NCI-H82 (cell line): ENCODE measurements at regions not wholly inside any gene's neighbourhood (a gene's known extent, or its start where the extent isn't known, plus 50 kb on each side); places are given as distances from the start of the nearest gene placed in this dataset.

Experiments used
- DNase-seq: peaks from one replicate; lab custom pipeline; 2025; lab: John Stamatoyannopoulos, UW

DNA sequence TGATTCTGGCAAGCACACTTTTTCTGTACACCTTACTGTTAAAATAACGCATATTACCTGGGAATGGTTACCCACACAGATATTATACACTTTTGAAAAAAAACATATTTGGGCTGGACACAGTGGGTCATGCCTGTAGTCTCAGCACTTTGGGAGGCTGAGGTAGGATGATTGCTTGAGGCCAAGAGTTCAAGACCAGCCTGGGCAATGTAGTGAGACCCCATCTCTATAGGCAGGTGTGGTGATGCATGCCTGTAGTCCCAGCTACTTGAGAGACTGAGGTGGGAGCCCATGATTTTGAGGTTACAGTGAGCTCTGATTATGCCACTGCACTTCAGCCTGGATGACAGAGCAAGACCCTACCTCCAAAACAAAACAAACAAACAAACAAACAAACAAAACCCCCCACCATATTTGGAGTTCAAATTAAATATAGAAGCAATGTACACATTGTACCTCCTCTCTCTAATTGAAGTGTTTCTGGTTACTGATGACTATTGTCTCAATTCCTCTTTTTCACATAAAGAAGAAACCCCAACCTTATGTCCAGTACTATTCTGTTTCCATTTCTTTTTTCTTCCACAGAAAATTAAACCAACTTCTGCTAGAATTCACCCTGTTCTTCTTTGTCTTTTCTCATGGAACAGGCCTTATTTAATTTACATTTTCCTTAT lies 152.6 kb upstream of the UMPS start:
- DNase-seq, result no peak

DNA sequence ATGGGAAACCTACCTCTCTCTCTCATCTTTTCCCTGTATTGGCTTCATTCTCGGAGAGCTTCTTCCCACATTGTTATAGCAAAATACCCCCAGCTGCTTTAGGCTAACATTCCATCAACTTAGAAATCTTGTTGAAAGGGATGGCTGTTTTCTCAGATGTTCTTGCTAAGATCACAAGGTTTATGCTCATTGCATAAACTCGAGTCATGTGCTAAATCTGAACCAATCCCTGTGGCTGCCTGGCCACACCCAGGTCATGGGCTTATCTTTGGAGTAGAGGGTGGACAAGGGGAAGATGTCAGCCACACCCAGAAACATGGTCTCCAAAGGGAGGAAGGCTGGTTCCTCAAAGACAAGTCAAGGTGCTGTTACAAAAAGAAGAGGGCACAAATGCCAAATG lies 150.6 kb upstream of the UMPS start:
- no peak for DNase-seq

DNA sequence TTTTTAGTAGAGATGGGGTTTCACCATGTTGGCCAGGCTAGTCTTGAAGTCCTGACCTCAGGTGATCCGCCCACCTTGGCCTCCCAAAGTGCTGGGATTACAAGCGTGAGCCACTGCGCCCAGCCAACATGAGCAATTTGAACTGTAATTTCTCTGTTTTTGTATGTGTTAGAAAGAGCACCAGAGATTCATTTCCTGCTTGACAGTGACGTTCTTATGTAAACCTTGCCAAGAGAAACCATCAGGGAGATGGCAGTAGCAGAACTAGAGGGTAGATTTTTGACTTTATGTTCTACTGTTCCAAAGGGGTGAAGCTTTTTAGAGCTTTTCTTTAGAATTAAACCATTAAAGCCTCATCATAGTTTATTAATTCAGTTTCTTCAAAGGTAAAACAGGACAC lies 148.1 kb upstream of the UMPS start:
- DNase-seq, result no peak

DNA sequence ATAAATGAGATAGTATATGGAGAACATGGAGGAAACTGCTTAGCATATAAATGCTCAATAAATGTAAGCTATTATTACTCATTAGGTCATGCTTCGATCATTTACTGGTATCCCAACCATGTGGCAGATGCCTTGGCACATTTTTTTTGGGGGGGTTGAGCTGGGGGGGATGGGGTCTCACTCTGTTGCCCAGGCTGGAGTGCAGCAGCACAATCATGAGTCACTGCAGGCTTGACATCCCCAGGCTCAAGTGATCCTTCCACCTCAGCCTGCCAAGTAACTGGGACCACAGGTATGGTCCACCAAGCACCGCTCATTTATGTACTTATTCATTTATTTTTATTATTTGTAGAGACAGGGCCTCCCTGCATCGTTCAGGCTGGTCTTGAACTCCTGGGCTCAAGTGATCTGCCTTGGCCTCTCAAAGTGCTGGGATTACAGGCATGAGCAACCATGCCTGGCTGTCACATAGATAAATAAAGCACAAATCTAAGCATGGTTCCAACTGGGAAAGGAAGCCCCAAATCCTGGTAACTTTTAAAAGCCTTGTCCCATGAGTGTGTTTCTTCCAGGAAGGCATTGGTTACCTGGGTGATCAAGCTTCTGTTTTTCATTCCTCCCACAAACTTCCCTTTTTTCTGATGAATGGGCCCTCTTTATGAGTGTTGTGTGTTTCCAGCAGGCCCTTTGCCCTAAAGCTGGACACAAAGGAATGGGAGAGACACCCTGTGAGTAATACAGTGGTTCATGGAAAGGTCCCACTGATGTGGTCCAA lies 147.4 kb upstream of the UMPS start:
- no peak for DNase-seq

DNA sequence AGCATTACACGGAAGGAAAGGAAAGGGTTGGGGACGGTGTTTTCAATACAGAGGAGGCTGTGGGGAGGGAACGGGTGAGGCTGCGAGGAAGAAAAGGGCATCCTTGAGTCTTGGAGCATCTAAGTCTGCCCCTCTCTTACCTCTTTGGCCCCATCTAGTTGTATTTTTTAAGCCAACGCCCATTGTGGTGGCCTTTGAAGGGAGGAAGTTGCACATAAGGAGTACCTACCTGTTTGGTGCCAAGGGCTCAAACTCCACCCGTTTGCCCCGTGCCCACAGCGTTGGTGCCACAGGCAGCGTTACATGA lies 146.1 kb upstream of the UMPS start:
- no peak for DNase-seq

DNA sequence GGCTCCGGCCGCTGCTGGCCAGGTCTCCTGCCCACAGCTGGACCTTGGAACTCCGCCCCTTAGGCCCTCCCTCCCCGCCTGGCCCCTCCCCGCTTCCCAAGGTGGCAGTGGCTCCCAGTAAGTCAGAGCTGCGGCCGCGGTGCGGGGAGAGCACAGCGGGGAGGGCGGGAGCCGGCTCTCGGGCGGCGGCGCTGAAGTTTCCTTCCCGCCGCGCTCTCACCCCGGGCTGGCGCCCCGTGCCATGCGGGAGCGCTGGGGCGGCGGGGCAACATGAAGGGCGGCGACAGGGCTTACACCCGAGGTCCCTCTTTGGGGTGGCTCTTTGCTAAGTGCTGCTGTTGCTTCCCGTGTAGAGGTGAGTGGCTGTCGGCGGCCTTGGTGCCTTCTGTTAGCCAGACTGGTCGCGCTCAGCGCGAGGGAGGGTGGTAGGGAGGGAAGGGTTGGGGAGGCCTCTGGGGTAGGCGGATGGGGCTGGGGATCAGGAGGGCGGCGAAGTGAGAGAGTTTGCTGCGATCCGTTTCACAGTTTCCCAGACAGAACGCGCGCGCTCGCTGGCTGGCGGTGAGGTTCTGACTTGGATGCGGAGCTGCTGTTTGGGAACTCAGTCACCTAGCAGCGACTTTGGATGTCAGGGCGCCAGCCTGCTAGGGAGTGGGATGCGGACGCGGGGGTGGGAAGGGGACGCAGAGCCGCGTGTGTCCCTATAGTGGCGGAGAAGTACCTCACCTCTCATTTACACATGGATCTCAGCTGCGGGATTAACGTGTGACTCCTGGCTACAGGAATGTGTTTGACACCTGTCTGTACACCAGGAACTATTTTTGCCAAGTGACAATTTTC lies 145.5 kb upstream of the UMPS start:
- DNase-seq, result peak; percentile 73

DNA sequence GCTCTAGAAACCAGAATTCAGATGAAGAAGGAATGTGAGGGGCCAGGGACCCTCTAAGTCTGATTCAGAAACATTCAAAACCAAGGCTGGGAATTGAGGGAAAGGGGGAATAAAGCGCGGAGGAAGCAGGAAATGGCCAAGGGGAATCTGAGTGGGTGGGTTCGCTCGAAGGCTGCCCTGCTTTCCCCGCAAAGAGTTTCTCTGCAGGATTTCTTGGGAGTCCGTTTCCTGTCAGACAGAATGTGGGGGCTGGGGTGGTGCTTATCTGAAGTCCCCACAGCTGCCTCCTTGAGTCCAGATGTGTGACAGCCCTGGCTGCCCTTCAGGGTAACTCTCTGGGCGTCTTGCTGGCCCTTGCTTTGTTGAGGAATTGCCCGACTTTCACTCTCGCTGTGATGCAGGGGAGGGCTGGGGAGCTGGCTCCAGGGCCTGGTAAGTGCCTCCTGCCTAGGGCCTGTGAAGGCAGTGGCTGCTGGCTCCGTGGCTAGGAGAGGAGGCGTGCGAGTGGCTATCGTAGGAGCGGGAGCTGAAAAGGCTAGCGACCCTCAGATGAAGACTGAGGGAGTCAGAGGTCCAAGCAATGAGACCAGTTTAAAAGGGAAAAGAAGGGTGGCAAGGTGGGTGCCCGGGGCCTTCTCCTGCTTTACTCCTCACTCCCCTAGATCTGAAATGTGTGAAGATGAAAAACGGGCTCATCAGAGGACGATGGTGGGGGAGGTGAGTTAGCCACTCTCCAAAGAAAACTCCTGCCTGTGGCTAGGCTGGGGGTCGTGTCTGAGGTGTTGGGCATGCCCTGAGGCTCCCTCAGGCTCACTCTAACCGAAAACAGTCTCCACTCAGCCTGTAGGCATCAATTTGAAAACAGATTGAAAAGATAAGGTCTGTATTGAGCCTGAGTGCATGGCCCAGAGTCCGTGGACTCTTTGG lies 143.9 kb upstream of the UMPS start:
- no peak for DNase-seq

DNA sequence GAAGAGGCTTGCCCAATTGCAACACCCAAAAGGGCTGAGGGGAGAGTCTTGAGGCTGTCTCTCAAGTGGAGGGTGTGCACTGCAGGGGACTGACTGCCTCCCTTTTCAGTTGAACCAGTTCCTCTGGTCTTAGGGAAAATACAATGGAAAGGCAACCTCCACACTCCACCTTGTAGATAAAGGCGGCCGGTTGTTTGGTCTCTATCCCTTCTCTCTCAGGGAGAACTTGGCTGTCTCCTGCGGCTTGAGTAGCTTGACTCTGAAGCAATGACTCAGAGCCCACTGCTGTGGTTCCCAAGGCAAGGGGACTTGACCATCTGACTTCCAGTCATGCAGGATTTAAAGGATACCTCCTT lies 143.2 kb upstream of the UMPS start:
- DNase-seq, result no peak

DNA sequence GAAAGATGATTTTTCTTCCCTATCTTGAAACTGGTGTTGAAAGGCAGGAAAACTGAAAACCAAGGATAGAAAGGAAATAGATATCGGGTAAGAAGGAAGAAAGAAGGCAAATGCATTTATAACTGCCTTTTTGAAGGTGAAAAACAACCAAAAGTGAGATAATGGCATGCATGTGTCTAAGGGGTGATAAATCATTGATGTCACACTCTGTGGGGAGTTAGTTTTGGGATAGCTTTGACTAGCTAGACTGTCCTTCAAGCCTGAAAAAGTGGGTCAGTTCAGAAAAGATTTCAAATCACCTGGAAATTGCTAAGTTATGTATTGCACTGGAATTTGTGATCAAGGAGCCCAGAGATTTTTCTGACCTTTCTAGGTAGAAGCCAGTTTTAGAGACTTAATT lies 142.2 kb upstream of the UMPS start:
- DNase-seq, result no peak

DNA sequence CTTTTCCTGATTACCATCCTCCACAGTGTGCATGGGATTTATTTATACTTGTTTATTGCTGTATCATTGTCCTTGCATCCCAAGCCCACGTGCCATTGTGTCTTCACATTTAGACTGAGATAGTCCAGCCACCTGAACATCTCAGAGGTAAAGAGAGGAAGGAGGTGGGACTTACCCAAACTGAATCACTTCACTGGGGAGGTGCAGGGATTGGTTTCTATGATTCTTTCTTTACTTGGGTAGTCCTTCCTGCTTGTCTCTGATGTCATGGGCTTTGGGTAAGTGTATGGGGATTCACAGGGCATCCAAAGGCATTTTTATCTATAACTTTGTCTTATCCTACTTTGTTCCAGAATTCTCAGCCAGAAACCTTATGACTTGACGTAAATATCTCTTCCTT lies 141.5 kb upstream of the UMPS start:
- DNase-seq, result no peak

DNA sequence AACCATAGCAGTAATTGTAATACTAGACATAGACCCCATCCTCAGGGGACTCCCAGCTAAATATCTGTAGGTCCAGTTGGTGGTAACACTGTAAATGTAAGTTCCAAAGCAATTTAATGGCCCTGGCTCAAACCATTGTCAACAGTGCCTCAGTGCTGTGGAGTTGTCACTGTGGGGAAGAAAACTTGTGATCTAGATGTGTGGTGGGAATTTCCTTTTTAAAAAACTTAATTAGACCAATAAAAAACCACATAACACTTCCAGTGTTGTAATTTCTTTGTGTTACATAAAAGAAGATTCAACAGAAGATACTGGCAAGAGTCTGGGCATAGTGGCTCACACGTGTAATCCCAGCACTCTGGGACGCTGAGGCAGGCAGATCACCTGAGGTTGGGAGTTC lies 138.6 kb upstream of the UMPS start:
- no peak for DNase-seq

DNA sequence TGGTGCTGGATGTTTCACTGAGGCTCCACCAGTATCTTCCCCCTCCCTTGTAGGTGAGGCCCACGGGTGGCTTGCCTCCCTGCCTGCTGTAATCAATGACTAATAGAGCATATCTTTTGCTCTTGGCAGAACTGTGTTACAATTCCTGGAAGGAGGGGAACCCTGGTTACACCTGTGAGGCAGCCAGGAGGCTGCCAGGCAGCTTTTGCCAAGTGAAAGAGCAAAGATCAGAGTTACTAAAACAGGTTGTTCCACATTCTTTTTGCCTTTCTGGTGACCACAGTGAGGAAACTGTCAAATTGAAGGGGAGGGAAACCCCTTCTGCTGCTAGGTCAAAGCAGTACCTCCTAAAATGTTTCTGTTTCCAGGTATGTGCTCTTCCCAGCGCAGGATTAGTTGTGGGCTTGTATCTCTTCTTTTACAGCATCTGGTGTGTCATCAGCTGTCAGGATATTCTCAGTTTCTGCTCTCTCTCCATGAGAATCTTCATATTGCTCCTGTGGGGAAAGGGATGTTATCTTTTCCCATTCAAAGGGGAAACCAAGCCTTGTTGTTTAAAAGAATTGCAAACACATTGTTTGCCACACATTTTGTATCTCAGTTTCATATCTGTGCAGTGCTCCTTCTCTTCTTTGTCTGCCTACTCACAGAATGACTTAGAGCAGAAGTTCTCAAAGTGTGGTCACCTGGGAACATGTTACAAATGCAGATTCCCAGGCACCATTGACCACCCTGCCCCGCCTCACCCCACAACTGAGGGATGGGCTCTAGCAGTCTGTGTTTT lies 137.4 kb upstream of the UMPS start:
- no peak for DNase-seq

DNA sequence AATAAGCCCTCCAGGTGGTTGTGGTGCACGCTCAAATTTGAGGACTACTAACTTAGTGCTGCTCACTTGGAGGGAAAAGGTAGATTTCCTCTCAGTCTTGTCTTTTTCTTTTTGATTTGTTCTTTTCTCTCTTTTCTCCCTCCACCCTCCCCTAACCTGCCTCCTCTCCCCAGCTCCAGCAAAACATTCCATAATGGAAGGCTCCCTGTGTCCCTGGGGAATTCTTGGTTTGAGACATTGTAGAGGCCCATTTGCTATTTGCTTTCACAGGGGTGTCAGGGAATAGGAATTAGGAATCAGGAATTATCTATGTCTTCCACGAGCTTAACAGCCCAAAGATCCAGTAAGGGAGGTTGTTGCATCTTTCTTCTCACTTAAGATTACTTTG lies 136.8 kb upstream of the UMPS start:
- DNase-seq, result peak; percentile 15

DNA sequence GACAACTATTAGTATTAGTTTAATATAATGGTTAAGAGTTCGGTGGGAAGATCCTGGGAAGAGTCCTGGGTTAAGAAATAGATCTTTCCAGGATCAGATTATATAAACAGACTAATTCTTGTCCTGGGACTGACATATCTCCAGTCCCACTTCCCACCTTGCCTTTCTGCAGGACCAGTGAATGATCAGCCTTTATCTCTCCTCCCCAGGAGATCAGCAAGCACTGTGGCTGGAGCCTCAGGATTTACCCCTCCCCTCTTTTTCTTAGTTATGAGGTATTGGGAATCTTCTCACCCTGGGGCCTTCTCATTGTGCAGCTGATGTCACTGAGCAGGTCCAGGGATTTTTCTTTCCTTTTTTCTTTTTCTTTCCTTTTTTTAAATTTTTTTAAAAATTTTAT lies 135.7 kb upstream of the UMPS start:
- DNase-seq, result no peak

DNA sequence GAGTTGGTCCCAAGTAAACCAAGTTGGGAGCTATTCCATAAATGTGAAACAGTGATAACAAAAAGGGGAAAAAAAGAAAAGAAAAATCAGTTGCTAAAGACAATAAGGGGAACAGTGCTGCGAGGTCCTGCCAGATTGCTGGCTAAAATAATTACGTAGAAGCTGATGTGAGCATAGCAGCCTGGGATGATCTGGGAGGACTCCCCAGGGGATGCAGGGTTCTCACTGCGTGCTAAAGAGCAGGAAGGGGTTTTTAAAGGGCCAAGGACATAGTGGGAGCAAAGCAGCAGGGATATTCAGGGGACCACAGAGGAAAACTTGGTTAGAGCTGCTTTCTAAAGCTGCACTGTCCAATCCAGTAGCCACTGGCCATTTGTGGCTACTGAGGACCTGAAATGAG lies 133.0 kb upstream of the UMPS start:
- peak; percentile 26 for DNase-seq

DNA sequence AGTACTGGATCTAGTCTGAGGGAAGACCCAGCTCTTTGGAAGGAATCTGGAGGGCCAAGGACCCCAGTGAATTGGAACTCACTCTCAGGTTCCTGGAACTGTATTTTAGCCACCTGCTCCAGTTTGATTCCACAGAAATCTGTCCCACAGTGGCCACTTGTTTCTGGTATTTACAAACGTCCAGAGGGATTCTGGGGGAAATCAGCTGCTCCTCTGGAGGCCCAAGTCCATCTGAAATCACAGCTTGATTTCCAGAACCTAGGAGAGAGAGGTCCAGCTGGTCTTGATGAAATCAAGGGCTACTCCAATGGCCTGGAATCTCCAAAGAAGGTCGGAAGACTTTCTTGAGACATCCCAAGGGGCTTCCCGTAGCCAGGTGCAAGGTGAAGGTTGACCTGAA lies 132.3 kb upstream of the UMPS start:
- no peak for DNase-seq

DNA sequence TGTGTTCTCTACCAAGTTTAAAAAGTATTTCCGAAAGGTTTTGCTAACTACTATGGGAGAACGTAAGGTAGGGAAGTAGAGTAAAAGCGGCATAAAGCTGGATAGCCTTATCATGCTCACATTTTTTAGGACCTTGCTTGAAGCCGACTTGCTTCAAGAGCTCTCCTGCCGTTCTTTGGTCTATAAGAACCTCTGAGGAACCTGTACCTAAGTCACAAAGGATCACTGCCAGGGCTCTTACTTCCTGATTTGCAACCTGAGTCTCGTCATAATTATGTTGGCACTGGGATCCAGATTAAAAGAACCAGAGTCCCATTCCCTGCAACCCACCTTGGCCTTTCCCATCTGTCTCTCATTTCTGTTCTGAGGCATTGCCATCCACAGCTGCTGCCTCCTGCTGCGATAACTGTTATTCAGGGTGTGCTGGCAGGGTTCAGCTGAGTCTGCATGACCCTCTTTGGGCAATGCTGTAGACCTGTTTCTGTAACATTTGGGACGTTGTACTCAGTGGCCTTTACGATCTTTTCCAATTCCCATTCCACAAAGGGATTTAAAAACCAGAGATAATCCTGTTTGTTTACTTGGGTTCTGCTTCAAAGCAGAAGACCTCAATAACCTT lies 131.0 kb upstream of the UMPS start:
- peak; percentile 62 for DNase-seq

DNA sequence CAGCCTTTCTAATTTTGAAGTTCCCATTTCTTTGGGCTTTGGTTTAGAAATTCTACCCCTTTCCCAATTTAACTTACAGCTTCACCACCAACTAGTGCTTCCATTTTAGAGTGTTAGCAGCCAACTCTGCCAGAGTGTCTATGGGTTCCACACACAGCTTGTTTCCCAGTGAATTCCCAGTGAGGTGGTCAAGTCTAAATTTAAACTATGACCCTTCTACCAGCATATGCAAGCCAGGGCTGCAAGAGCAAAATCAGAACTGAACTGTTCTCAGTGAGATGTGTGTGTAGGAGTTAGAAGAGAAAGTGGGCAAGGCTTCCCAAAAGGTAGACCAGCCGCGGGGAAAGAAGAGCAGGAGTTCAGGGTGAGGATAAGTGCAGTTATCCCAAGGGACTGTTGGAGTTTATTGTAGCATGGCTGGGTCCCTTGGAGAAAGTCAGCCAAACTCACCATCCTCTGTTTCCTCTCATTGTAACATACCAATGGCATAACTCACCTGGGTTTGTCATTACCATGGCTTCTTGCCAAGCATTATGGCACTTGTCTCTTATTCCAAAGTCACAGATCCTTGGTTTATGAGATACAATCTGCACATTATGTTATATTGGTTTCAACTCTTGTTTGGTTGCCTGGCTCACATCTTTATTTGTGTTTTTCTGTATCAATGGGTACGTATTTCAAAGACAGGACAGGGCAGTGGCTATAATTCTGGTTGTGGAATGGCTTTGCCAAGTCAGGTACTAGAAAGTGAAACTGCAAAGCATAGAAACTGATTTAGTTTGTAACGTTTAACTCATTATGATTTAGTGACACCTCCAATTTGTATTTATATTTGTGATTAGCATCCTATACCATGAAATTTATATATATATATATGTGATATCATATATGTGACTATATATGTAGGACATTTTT lies 130.2 kb upstream of the UMPS start:
- no peak for DNase-seq

DNA sequence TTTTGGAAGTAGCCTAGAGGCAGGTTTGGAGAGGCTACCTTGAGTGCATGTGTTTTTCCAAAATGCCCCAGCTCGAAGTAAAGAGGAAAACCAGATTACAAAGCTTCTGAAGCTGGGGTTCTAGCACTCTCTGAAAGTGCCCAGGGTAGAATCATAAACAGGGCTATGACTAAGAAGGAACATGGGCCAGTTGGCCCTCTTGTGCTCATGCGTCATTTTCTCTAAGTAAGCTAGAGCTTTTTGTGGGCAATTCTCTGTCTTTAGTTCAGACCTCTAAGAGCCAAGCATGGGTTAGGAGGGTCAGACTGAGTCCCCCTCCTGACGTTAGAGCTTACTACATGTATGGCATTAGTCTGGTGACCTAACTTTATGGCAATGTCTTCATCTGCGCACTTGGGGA lies 129.5 kb upstream of the UMPS start:
- DNase-seq, result no peak

DNA sequence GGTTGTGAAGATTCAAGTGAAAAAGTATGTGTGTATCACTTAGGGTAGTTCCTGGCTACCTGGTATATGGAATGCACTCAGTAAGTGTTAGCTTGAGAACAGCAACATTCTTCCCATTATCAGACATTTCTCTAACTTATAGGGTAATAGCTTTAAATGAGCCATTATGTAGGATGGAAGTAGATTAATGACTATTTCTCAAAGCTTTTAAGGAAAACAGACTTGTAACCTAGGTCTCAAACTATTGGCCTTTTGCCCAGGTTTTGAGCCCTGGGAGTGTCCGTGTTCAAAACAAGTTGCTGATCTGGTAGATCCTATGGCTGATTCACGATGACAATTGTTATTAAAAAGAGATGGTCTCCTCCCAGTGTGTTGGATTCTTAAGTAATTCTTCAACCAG lies 129.1 kb upstream of the UMPS start:
- DNase-seq, result no peak
